ENCODE measurements at regions not wholly inside any gene's neighbourhood (a gene's known extent, or its start where the extent isn't known, plus 50 kb on each side); places are given as distances from the start of the nearest gene placed in this dataset.

DNA sequence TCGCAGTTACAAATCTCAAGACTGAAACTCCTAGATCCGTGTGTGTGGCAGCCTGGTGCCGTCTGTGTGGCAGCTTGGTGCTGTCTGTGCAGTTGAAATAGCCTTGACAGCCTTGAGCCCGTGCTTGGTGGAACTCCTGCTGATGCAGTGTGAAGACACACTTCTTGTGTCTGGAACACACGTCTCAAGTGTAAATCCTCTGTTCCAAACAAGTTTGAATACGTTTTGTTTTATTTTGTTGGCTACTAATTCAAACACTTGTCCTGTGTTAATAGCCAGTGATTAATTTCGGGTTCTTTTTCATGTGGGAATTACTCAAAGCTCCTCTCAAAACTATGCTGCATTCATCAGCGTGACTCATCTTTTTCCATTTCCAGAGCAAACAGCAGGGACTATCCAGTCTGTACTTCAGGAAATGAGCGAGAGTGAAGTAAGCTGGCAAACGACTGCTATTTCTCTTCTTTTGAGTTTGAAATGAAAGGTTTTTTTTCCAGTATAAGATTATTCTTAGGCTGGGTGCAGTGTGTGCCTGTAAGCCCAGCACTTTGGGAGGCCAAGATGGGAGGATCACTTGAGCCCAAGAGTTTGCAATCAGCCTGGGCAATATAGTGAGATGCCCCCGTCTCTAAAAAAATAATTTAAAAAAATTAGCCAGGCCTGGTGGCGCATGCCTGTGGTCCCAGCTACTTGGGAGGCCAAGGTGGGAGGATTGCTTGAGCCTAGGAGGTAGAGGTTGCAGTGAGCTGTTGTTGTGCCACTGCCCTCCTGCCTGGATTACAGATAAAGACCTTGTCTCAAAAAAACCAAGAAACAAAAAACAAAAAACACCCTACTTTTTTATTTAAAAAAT, 152.9 kb downstream of the SPP2 start:
- H3K9me3 ChIP-seq (ENCODE audit: control insufficient read depth, low read depth, low read length), result no peaks in the 10 kb centered on the region
- H2BK5ac ChIP-seq (ENCODE audit: insufficient read length, low read length), result no peak overlapping the region
- no peak overlapping the region for H4K8ac ChIP-seq (replicated peaks; ENCODE audit: insufficient read length, low read depth, low read length)
- no peaks in the 10 kb centered on the region for H3K23me2 ChIP-seq (ENCODE audit: insufficient read length, low read depth, low read length, poor library complexity, severe bottlenecking)
- Mint-ChIP-seq H3K9me3 (peaks cover 13 to 27% of the 10 kb centered on the region in 2 experiments), H3K4me3 (no peak overlapping the region), H3K27ac (no peak overlapping the region), H3K4me1 (no peaks in the 10 kb centered on the region), H3K36me3 (ENCODE audit: insufficient read depth in 1 of 3, low read depth in 3 of 3) (peaks cover 0 to 5% (median 3%) of the 10 kb centered on the region in 3 experiments; a peak in 3 of 7 replicates), H3K27me3 (ENCODE audit: low read depth) (peaks cover 9% of the 10 kb centered on the region)
- no peaks in the 10 kb centered on the region for H3K79me1 ChIP-seq (ENCODE audit: insufficient read depth, low read depth, low read length, poor library complexity, severe bottlenecking)
- H3T11ph ChIP-seq (ENCODE audit: low read length), result no peak overlapping the region
- no peak overlapping the region for H4K91ac ChIP-seq (ENCODE audit: insufficient read length, low read depth, low read length)
- H3K79me2 ChIP-seq (ENCODE audit: insufficient read depth, low read length), result no peaks in the 10 kb centered on the region
- no peak overlapping the region for H2BK15ac ChIP-seq (ENCODE audit: low read depth, low read length)
- H2AK5ac ChIP-seq (ENCODE audit: insufficient read length, low read length), result no peak overlapping the region
- no peak overlapping the region for H4K5ac ChIP-seq (ENCODE audit: insufficient read length, low read depth, low read length)
- WGBS (ENCODE audit: extremely low coverage, insufficient read length, low lambda C conversion rate), result no CpG with 5 or more reads among the region's 12 CpGs
- no peak overlapping the region for H3K4ac ChIP-seq (ENCODE audit: low read depth, low read length)
- no peak overlapping the region for H3K56ac ChIP-seq (ENCODE audit: insufficient read length, low read depth, low read length)
- H3K27me3 ChIP-seq (ENCODE audit: insufficient read depth, low read length), result no peaks in the 10 kb centered on the region
- no peak overlapping the region for H2BK20ac ChIP-seq (ENCODE audit: low read depth, low read length, poor library complexity, severe bottlenecking)
- H3K18ac ChIP-seq (ENCODE audit: insufficient read length, low read depth, low read length), result no peak overlapping the region
- no peak overlapping the region for H2BK12ac ChIP-seq (ENCODE audit: insufficient read length, low read depth, low read length)
- no peaks in the 10 kb centered on the region for H4K20me1 ChIP-seq (ENCODE audit: control insufficient read depth, insufficient read depth, insufficient read length)
- H3K4me2 ChIP-seq (ENCODE audit: insufficient read depth, insufficient read length, low read length), result no peak overlapping the region
- H3K4me1 ChIP-seq (ENCODE audit: insufficient read depth, low read length), result no peaks in the 10 kb centered on the region
- no peak for DNase-seq
- H3K27ac ChIP-seq (ENCODE audit: insufficient read length, low read depth, low read length), result no peak overlapping the region
- no peak overlapping the region for H3K9ac ChIP-seq (ENCODE audit: extremely low read depth, insufficient read length, low read length)
- no peak for TF ChIP-seq CTCF (conservative IDR thresholded peaks at IDR 0.05)
- no peak overlapping the region for H2AFZ ChIP-seq (ENCODE audit: low read length)
- H3K23ac ChIP-seq (ENCODE audit: insufficient read length, low read depth, low read length), result no peak overlapping the region
- no peak overlapping the region for H3K14ac ChIP-seq (ENCODE audit: insufficient read depth, low read length)
- no peak overlapping the region for H2BK120ac ChIP-seq (ENCODE audit: low read depth, low read length, poor library complexity, severe bottlenecking)

Data from H9 (cell line).